IMR-90 (cell line): ENCODE measurements at regions not wholly inside any gene's neighbourhood (a gene's known extent, or its start where the extent isn't known, plus 50 kb on each side); places are given as distances from the start of the nearest gene placed in this dataset.

Experiments
- ATAC-seq: fragments of 200-7000 bp; cut with Tn5 transposase; 2 replicates; pipeline ENCODE4 v1.9.1; 2020; ENCODE audit warnings: low read depth, mild to moderate bottlenecking, moderate library complexity
- BruUV-seq: library from RNA; stranded (reverse); fragments of 400-500 nt; replicated peaks from 2 replicates; lab custom pipeline; 2021; lab: Mats Ljungman, UMichigan
- CTCF ChIA-PET: fragments of 300-600 bp; formaldehyde crosslinking; extraction: SDS; loops from one replicate; lab custom pipeline; 2021; ENCODE audit warnings: antibody characterized with exemption; lab: Yijun Ruan, JAX
- POLR2A ChIA-PET: fragments of 300-600 bp; sonication (Branson Sonifier 250); formaldehyde crosslinking; loops from one replicate; lab custom pipeline; 2022; ENCODE audit warnings: antibody characterized with exemption; ENCODE audit not compliant: unreplicated experiment; lab: Charles Lee
- DNase-seq: peaks from one replicate; pipeline ENCODE4 v3.0.0; 2013
- H2AFZ ChIP-seq: replicated peaks from 2 replicates; pipeline ENCODE3; 2013; ENCODE audit warnings: low read length, mild to moderate bottlenecking; ENCODE audit not compliant: poor library complexity
- H2AK5ac ChIP-seq: 2 replicates; pipeline ENCODE4 v1.6.1; 2013; ENCODE audit warnings: low read depth, low read length, inconsistent platforms
- H2AK9ac ChIP-seq: replicated peaks from 2 replicates; pipeline ENCODE3; 2013; ENCODE audit warnings: mild to moderate bottlenecking, low read depth, low read length, moderate library complexity; ENCODE audit not compliant: poor library complexity
- H2BK120ac ChIP-seq: 2 replicates; pipeline ENCODE4 v1.6.1; 2013; ENCODE audit warnings: low read depth, low read length, inconsistent platforms
- H2BK15ac ChIP-seq: 3 replicates; pipeline ENCODE4 v1.6.1; 2013; ENCODE audit warnings: low read depth, low read length, inconsistent platforms
- H2BK20ac ChIP-seq: 2 replicates; pipeline ENCODE4 v1.6.1; 2013; ENCODE audit warnings: low read depth, mild to moderate bottlenecking, inconsistent platforms, low read length, moderate library complexity
- H2BK5ac ChIP-seq: 2 replicates; pipeline ENCODE4 v1.6.1; 2013; ENCODE audit warnings: mild to moderate bottlenecking, low read depth, low read length, inconsistent platforms; ENCODE audit not compliant: poor library complexity, severe bottlenecking
- H3K14ac ChIP-seq: replicated peaks from 2 replicates; pipeline ENCODE4 v1.6.1; 2013; ENCODE audit warnings: low read depth, low read length, inconsistent platforms
- H3K18ac ChIP-seq: 2 replicates; pipeline ENCODE4 v1.6.1; 2013; ENCODE audit warnings: low read depth, low read length, control low read depth
- H3K23ac ChIP-seq: 2 replicates; pipeline ENCODE4 v1.6.1; 2013; ENCODE audit warnings: low read depth, low read length, inconsistent platforms
- H3K27ac ChIP-seq: 2 replicates; pipeline ENCODE4 v1.5.1; 2013; ENCODE audit warnings: mild to moderate bottlenecking, control low read depth, low read length; ENCODE audit not compliant: insufficient read depth
- H3K27me3 ChIP-seq: 2 replicates; pipeline ENCODE4 v1.6.1; 2013; ENCODE audit warnings: low read length; ENCODE audit not compliant: control insufficient read depth, insufficient read depth
- H3K36me3 ChIP-seq: 2 replicates; pipeline ENCODE4 v1.6.1; 2013; ENCODE audit warnings: low read length, mixed read lengths; ENCODE audit not compliant: control insufficient read depth, insufficient read depth
- H3K4ac ChIP-seq: 2 replicates; pipeline ENCODE4 v1.6.1; 2013; ENCODE audit warnings: low read depth, low read length, inconsistent platforms
- H3K4me1 ChIP-seq: 2 replicates; pipeline ENCODE4 v1.6.1; 2013; ENCODE audit warnings: low read length, mixed read lengths; ENCODE audit not compliant: control insufficient read depth, insufficient read depth
- H3K4me2 ChIP-seq: 2 replicates; pipeline ENCODE4 v1.6.1; 2013; ENCODE audit warnings: low read depth, mild to moderate bottlenecking, control low read depth, low read length, moderate library complexity
- H3K4me3 ChIP-seq: 2 replicates; pipeline ENCODE4 v1.5.1; 2013; ENCODE audit warnings: low read depth, mild to moderate bottlenecking, control low read depth, low read length, moderate library complexity; ENCODE audit not compliant: insufficient read depth
- H3K56ac ChIP-seq: 2 replicates; pipeline ENCODE4 v1.6.1; 2013; ENCODE audit warnings: low read length, inconsistent platforms; ENCODE audit not compliant: insufficient read depth; ENCODE audit errors: extremely low read depth
- H3K79me1 ChIP-seq, 2 experiments: 2 replicates each; pipeline ENCODE4 v1.6.1; 2013; ENCODE audit warnings: low read length in 2 of 2, inconsistent platforms in 1 of 2, low read depth in 1 of 2
- H3K9ac ChIP-seq: 2 replicates; pipeline ENCODE4 v1.6.1; 2013; ENCODE audit warnings: low read depth, low read length, control low read depth
- H3K9me1 ChIP-seq: 2 replicates; pipeline ENCODE4 v1.6.1; 2013; ENCODE audit warnings: low read length, inconsistent platforms; ENCODE audit not compliant: insufficient read depth
- H3K9me3 ChIP-seq: 2 replicates; pipeline ENCODE4 v1.6.1; 2013; ENCODE audit warnings: low read length; ENCODE audit not compliant: control insufficient read depth, insufficient read depth
- H4K20me1 ChIP-seq: 2 replicates; pipeline ENCODE4 v1.6.1; 2013; ENCODE audit warnings: low read length, inconsistent platforms; ENCODE audit not compliant: insufficient read depth
- H4K5ac ChIP-seq: 2 replicates; pipeline ENCODE4 v1.6.1; 2013; ENCODE audit warnings: mild to moderate bottlenecking, low read depth, low read length, control low read depth
- H4K8ac ChIP-seq, 2 experiments: 2 replicates each; pipeline ENCODE4 v1.6.1; 2013; ENCODE audit warnings: low read depth in 2 of 2, low read length in 2 of 2, control low read depth in 1 of 2, inconsistent platforms in 1 of 2
- H4K91ac ChIP-seq: 2 replicates; pipeline ENCODE4 v1.6.1; 2013; ENCODE audit warnings: low read depth, low read length, inconsistent platforms; ENCODE audit not compliant: insufficient read depth
- BHLHE40 ChIP-seq: fragments of 150-350 bp; IDR thresholded peaks from 2 replicates; pipeline ENCODE4 v1.6.1; 2016; ENCODE audit warnings: mild to moderate bottlenecking, low read depth, low read length
- CEBPB ChIP-seq: IDR thresholded peaks from 2 replicates; pipeline ENCODE4 v1.6.1; 2012; ENCODE audit warnings: low read depth, low read length, improper control_type of control experiment
- CHD1 ChIP-seq: IDR thresholded peaks from 2 replicates; pipeline ENCODE4 v1.6.1; 2012; ENCODE audit warnings: low read depth, low read length, improper control_type of control experiment
- CTCF ChIP-seq: conservative IDR thresholded peaks from 2 replicates; pipeline ENCODE4 v1.5.1; 2012; ENCODE audit warnings: mild to moderate bottlenecking, low read depth, low read length, improper control_type of control experiment
- FOS ChIP-seq: fragments of 150-350 bp; IDR thresholded peaks from 2 replicates; pipeline ENCODE4 v1.6.1; 2016; ENCODE audit warnings: low read depth, low read length
- MAFK ChIP-seq: IDR thresholded peaks from 2 replicates; pipeline ENCODE4 v1.6.1; 2012; ENCODE audit warnings: low read depth, low read length, improper control_type of control experiment
- MXI1 ChIP-seq: IDR thresholded peaks from 2 replicates; pipeline ENCODE4 v1.6.1; 2012; ENCODE audit warnings: low read depth, mild to moderate bottlenecking, low read length, moderate library complexity, borderline replicate concordance
- POLR2A ChIP-seq: IDR thresholded peaks from 2 replicates; pipeline ENCODE4 v1.6.1; 2012; ENCODE audit warnings: mild to moderate bottlenecking, low read depth, low read length
- RAD21 ChIP-seq: IDR thresholded peaks from 2 replicates; pipeline ENCODE4 v1.6.1; 2012; ENCODE audit warnings: low read length, improper control_type of control experiment
- RCOR1 ChIP-seq: IDR thresholded peaks from 2 replicates; pipeline ENCODE4 v1.6.1; 2012; ENCODE audit warnings: mild to moderate bottlenecking, low read length, improper control_type of control experiment; ENCODE audit not compliant: insufficient replicate concordance
- SMC3 ChIP-seq: fragments of 150-350 bp; IDR thresholded peaks from 2 replicates; pipeline ENCODE4 v1.6.1; 2016; ENCODE audit warnings: low read depth, mild to moderate bottlenecking, antibody characterized with exemption, low read length, moderate library complexity
- WGBS, 2 experiments: methylation state at CpG; one replicate each; pipeline versions ENCODE4 v1.1.5 to v1.1.7; 2013; ENCODE audit warnings: missing lambda C conversion rate in 2 of 2; ENCODE audit not compliant: insufficient read length in 1 of 2; ENCODE audit errors: extremely low coverage in 2 of 2; 5-methylcytosine and 5-hydroxymethylcytosine counted together
- dilution Hi-C: fragments of 300-500 bp; cut with HindIII; formaldehyde crosslinking; loops from one replicate; pipeline ENCODE4 v1.14.3; 2018; ENCODE audit warnings: low sequenced_read_pairs; ENCODE audit not compliant: unreplicated experiment
- in situ Hi-C: fragments of 300-500 bp; cut with MboI; formaldehyde crosslinking; loops from 3 replicates; pipeline ENCODE4 v1.14.3; 2019; ENCODE audit warnings: low sequenced_read_pairs, inconsistent platforms, mixed read lengths
- intact Hi-C: fragments of 100-400 bp; cut with micrococcal nuclease; formaldehyde crosslinking; loops from 2 replicates; pipeline ENCODE4 v1.10.0; 2022

GRCh38 chr16:60041671-60042070 is 1307.6 kb upstream of the GOT2 start:
- no CpG with 5 or more reads among the region's 1 CpG for WGBS, 2 experiments
- intact Hi-C loops, result no loop called here
- no peak overlapping the region for H2BK120ac ChIP-seq

More at GRCh38 chr16:60041671-60042070, 1307.6 kb upstream of the GOT2 start:
- H2BK15ac ChIP-seq, result no peak overlapping the region
- no peak overlapping the region for H4K5ac ChIP-seq
- no peak overlapping the region for H3K27ac ChIP-seq
- no peaks in the 10 kb centered on the region for H3K4me1 ChIP-seq
- no peak overlapping the region for H3K9ac ChIP-seq
- H2AK5ac ChIP-seq, result no peak overlapping the region
- no peaks in the 10 kb centered on the region for H4K20me1 ChIP-seq
- BruUV-seq, result no TSS peak
- H3K36me3 ChIP-seq, result no peaks in the 10 kb centered on the region
- H3K9me3 ChIP-seq, result no peaks in the 10 kb centered on the region
- DNase-seq (no peak), ATAC-seq (no peak)
- TF ChIP-seq BHLHE40 (no peak), POLR2A (no peak), RCOR1 (no peak), MXI1 (no peak), RAD21 (no peak), SMC3 (no peak), FOS (no peak), MAFK (no peak), CEBPB (no peak), CHD1 (no peak), CTCF (no peak)
- no peak overlapping the region for H2AK9ac ChIP-seq
- H4K91ac ChIP-seq, result no peak overlapping the region
- no peak overlapping the region for H2BK20ac ChIP-seq
- no peak overlapping the region for H3K18ac ChIP-seq
- H3K23ac ChIP-seq, result no peak overlapping the region
- H3K56ac ChIP-seq, result no peak overlapping the region
- no peak overlapping the region for H3K4me2 ChIP-seq
- no peak overlapping the region for H3K14ac ChIP-seq
- no peaks in the 10 kb centered on the region for H3K9me1 ChIP-seq
- no peak overlapping the region for H2BK5ac ChIP-seq
- in situ Hi-C loops, result no loop called here
- H2AFZ ChIP-seq, result no peak overlapping the region
- H3K4ac ChIP-seq, result no peak overlapping the region
- no peaks in the 10 kb centered on the region for H3K27me3 ChIP-seq
- H4K8ac ChIP-seq, result no peak overlapping the region
- POLR2A ChIA-PET, result no interaction called here
- dilution Hi-C loops, result no loop called here
- H3K79me1 ChIP-seq, result no peaks in the 10 kb centered on the region
- CTCF ChIA-PET, result no interaction called here
- H3K4me3 ChIP-seq, result no peak overlapping the region
